ENCODE measurements at regions not wholly inside any gene's neighbourhood (a gene's known extent, or its start where the extent isn't known, plus 50 kb on each side); places are given as distances from the start of the nearest gene placed in this dataset.

- no CpG with 5 or more reads among the region's 2 CpGs for WGBS (ENCODE audit: insufficient coverage)
- no peaks in the 10 kb centered on the region for H3K27me3 ChIP-seq (replicated peaks in 1 of 2; ENCODE audit: control insufficient read depth in 2 of 2, extremely low read depth in 1 of 2, insufficient read depth in 2 of 2, low read length in 1 of 2)
- Mint-ChIP-seq H3K9me3 (peaks cover 8 to 34% (median 27%) of the 10 kb centered on the region in 3 donors), H3K27me3 (no peaks in the 10 kb centered on the region), H3K4me1 (no peaks in the 10 kb centered on the region), H3K27ac (no peak overlapping the region), H3K4me3 (no peak overlapping the region), H3K36me3 (no peaks in the 10 kb centered on the region)
- no peak overlapping the region for H3K4me3 ChIP-seq (ENCODE audit: control insufficient read depth in 1 of 2, extremely low read depth in 1 of 2, low read length in 1 of 2)
- ATAC-seq (replicated peaks in 1 of 4) (no peak), DNase-seq (no peak)
- POLR2A ChIA-PET: no interaction called here
- H3K27ac ChIP-seq (ENCODE audit: low read length): no peak overlapping the region
- peaks cover 2% of the 10 kb centered on the region for H3K9me3 ChIP-seq
- H3K4me1 ChIP-seq (ENCODE audit: control insufficient read depth in 1 of 2, extremely low read depth in 1 of 2, insufficient read depth in 2 of 2, low read length in 2 of 2): no peaks in the 10 kb centered on the region
- CTCF ChIA-PET: no interaction called here
- no peaks in the 10 kb centered on the region for H3K36me3 ChIP-seq (ENCODE audit: control insufficient read depth in 2 of 2, extremely low read depth in 1 of 2, insufficient read depth in 1 of 2, low read length in 1 of 2)
Observed at GRCh38 chr2:80874374-80874773, 569.8 kb upstream of the LRRTM1 start.

- 72% methylated on average over 5 of the region's 7 CpGs for WGBS (ENCODE audit: insufficient coverage)
Observed at GRCh38 chr2:80869858-80870438, 565.4 kb upstream of the LRRTM1 start.

GRCh38 chr2:80863147-80863714 lies 558.7 kb upstream of the LRRTM1 start:
- DNase-seq (no peak), ATAC-seq (replicated peaks in 1 of 4) (no peak)
- H3K27ac Mint-ChIP-seq: no peak overlapping the region
- Histone ChIP-seq H3K36me3 (ENCODE audit: control insufficient read depth in 2 of 2, extremely low read depth in 1 of 2, insufficient read depth in 1 of 2, low read length in 1 of 2) (no peaks in the 10 kb centered on the region), H3K4me1 (ENCODE audit: control insufficient read depth in 1 of 2, extremely low read depth in 1 of 2, insufficient read depth in 2 of 2, low read length in 2 of 2) (no peaks in the 10 kb centered on the region), H3K27me3 (replicated peaks in 1 of 2; ENCODE audit: control insufficient read depth in 2 of 2, extremely low read depth in 1 of 2, insufficient read depth in 2 of 2, low read length in 1 of 2) (no peaks in the 10 kb centered on the region), H3K9me3 (no peaks in the 10 kb centered on the region), H3K4me3 (ENCODE audit: control insufficient read depth in 1 of 2, extremely low read depth in 1 of 2, low read length in 1 of 2) (no peak overlapping the region), H3K27ac (ENCODE audit: low read length) (no peak overlapping the region)
- CTCF ChIA-PET: no interaction called here
- peaks cover 5 to 19% (median 15%) of the 10 kb centered on the region in 3 donors for H3K9me3 Mint-ChIP-seq
- POLR2A ChIA-PET: no interaction called here
- no peaks in the 10 kb centered on the region for H3K27me3 Mint-ChIP-seq
- WGBS (ENCODE audit: insufficient coverage): 65% methylated on average over 4 of the region's 4 CpGs
- no peaks in the 10 kb centered on the region for H3K4me1 Mint-ChIP-seq
- H3K36me3 Mint-ChIP-seq: no peaks in the 10 kb centered on the region
- H3K4me3 Mint-ChIP-seq: no peak overlapping the region

More at GRCh38 chr2:80869858-80870438, 565.4 kb upstream of the LRRTM1 start:
- no peak for DNase-seq
- Mint-ChIP-seq H3K9me3 (peaks cover 11 to 25% (median 15%) of the 10 kb centered on the region in 3 donors), H3K4me1 (no peaks in the 10 kb centered on the region), H3K4me3 (no peak overlapping the region), H3K27me3 (no peaks in the 10 kb centered on the region), H3K27ac (no peak overlapping the region), H3K36me3 (no peaks in the 10 kb centered on the region)
- Histone ChIP-seq H3K27me3 (replicated peaks in 1 of 2; ENCODE audit: control insufficient read depth in 2 of 2, extremely low read depth in 1 of 2, insufficient read depth in 2 of 2, low read length in 1 of 2) (no peaks in the 10 kb centered on the region), H3K4me1 (ENCODE audit: control insufficient read depth in 1 of 2, extremely low read depth in 1 of 2, insufficient read depth in 2 of 2, low read length in 2 of 2) (no peaks in the 10 kb centered on the region), H3K4me3 (ENCODE audit: control insufficient read depth in 1 of 2, extremely low read depth in 1 of 2, low read length in 1 of 2) (no peak overlapping the region), H3K27ac (ENCODE audit: low read length) (no peak overlapping the region), H3K36me3 (ENCODE audit: control insufficient read depth in 2 of 2, extremely low read depth in 1 of 2, insufficient read depth in 1 of 2, low read length in 1 of 2) (no peaks in the 10 kb centered on the region), H3K9me3 (peaks cover 2% of the 10 kb centered on the region)
- ATAC-seq (replicated peaks in 1 of 4): no peak
- CTCF ChIA-PET: no interaction called here
- POLR2A ChIA-PET: no interaction called here

- Mint-ChIP-seq H3K4me1 (no peaks in the 10 kb centered on the region), H3K27ac (no peak overlapping the region), H3K4me3 (no peak overlapping the region), H3K9me3 (peaks cover 7 to 17% (median 11%) of the 10 kb centered on the region in 3 donors), H3K27me3 (no peaks in the 10 kb centered on the region), H3K36me3 (no peaks in the 10 kb centered on the region)
- no peaks in the 10 kb centered on the region for H3K4me1 ChIP-seq (ENCODE audit: control insufficient read depth in 1 of 2, extremely low read depth in 1 of 2, insufficient read depth in 2 of 2, low read length in 2 of 2)
- no peak for DNase-seq
- ChIA-PET CTCF (no interaction called here), POLR2A (no interaction called here)
- WGBS (ENCODE audit: insufficient coverage): no CpG with 5 or more reads among the region's 1 CpG
- no peak overlapping the region for H3K4me3 ChIP-seq (ENCODE audit: control insufficient read depth in 1 of 2, extremely low read depth in 1 of 2, low read length in 1 of 2)
- no peak overlapping the region for H3K27ac ChIP-seq (ENCODE audit: low read length)
- H3K9me3 ChIP-seq: no peaks in the 10 kb centered on the region
- no peaks in the 10 kb centered on the region for H3K36me3 ChIP-seq (ENCODE audit: control insufficient read depth in 2 of 2, extremely low read depth in 1 of 2, insufficient read depth in 1 of 2, low read length in 1 of 2)
- no peaks in the 10 kb centered on the region for H3K27me3 ChIP-seq (replicated peaks in 1 of 2; ENCODE audit: control insufficient read depth in 2 of 2, extremely low read depth in 1 of 2, insufficient read depth in 2 of 2, low read length in 1 of 2)
- ATAC-seq (replicated peaks in 1 of 4): no peak
Observed at GRCh38 chr2:80858965-80859364, 554.4 kb upstream of the LRRTM1 start.

- Histone ChIP-seq H3K27ac (ENCODE audit: low read length) (no peak overlapping the region), H3K4me1 (ENCODE audit: control insufficient read depth in 1 of 2, extremely low read depth in 1 of 2, insufficient read depth in 2 of 2, low read length in 2 of 2) (no peaks in the 10 kb centered on the region), H3K9me3 (no peaks in the 10 kb centered on the region), H3K4me3 (ENCODE audit: control insufficient read depth in 1 of 2, extremely low read depth in 1 of 2, low read length in 1 of 2) (no peak overlapping the region), H3K27me3 (replicated peaks in 1 of 2; ENCODE audit: control insufficient read depth in 2 of 2, extremely low read depth in 1 of 2, insufficient read depth in 2 of 2, low read length in 1 of 2) (no peaks in the 10 kb centered on the region), H3K36me3 (ENCODE audit: control insufficient read depth in 2 of 2, extremely low read depth in 1 of 2, insufficient read depth in 1 of 2, low read length in 1 of 2) (no peaks in the 10 kb centered on the region)
- Mint-ChIP-seq H3K27me3 (no peaks in the 10 kb centered on the region), H3K9me3 (peaks cover 20 to 31% (median 29%) of the 10 kb centered on the region in 3 donors), H3K27ac (no peak overlapping the region), H3K4me3 (no peak overlapping the region), H3K4me1 (no peaks in the 10 kb centered on the region), H3K36me3 (no peaks in the 10 kb centered on the region)
- CTCF ChIA-PET: no interaction called here
- DNase-seq (no peak), ATAC-seq (replicated peaks in 1 of 4) (no peak)
- POLR2A ChIA-PET: no interaction called here
Observed at GRCh38 chr2:80856227-80856626, 551.7 kb upstream of the LRRTM1 start.

- CTCF ChIA-PET: no interaction called here
- H3K9me3 ChIP-seq: no peaks in the 10 kb centered on the region
- H3K36me3 ChIP-seq (ENCODE audit: control insufficient read depth in 2 of 2, extremely low read depth in 1 of 2, insufficient read depth in 1 of 2, low read length in 1 of 2): no peaks in the 10 kb centered on the region
- Mint-ChIP-seq H3K4me3 (no peak overlapping the region), H3K27me3 (no peaks in the 10 kb centered on the region), H3K4me1 (no peaks in the 10 kb centered on the region), H3K36me3 (no peaks in the 10 kb centered on the region), H3K9me3 (peaks cover 26 to 36% (median 33%) of the 10 kb centered on the region in 3 donors), H3K27ac (no peak overlapping the region)
- ATAC-seq (replicated peaks in 1 of 4) (no peak), DNase-seq (no peak)
- no peaks in the 10 kb centered on the region for H3K27me3 ChIP-seq (replicated peaks in 1 of 2; ENCODE audit: control insufficient read depth in 2 of 2, extremely low read depth in 1 of 2, insufficient read depth in 2 of 2, low read length in 1 of 2)
- no CpG with 5 or more reads among the region's 1 CpG for WGBS (ENCODE audit: insufficient coverage)
- no peak overlapping the region for H3K27ac ChIP-seq (ENCODE audit: low read length)
- POLR2A ChIA-PET: no interaction called here
- no peaks in the 10 kb centered on the region for H3K4me1 ChIP-seq (ENCODE audit: control insufficient read depth in 1 of 2, extremely low read depth in 1 of 2, insufficient read depth in 2 of 2, low read length in 2 of 2)
- H3K4me3 ChIP-seq (ENCODE audit: control insufficient read depth in 1 of 2, extremely low read depth in 1 of 2, low read length in 1 of 2): no peak overlapping the region
Observed at GRCh38 chr2:80854831-80855230, 550.3 kb upstream of the LRRTM1 start.

- POLR2A ChIA-PET: no interaction called here
- Mint-ChIP-seq H3K27me3 (no peaks in the 10 kb centered on the region), H3K9me3 (peaks cover 30 to 45% (median 32%) of the 10 kb centered on the region in 3 donors), H3K27ac (no peak overlapping the region), H3K36me3 (no peaks in the 10 kb centered on the region), H3K4me3 (no peak overlapping the region), H3K4me1 (no peaks in the 10 kb centered on the region)
- Histone ChIP-seq H3K27me3 (replicated peaks in 1 of 2; ENCODE audit: control insufficient read depth in 2 of 2, extremely low read depth in 1 of 2, insufficient read depth in 2 of 2, low read length in 1 of 2) (no peaks in the 10 kb centered on the region), H3K27ac (ENCODE audit: low read length) (no peak overlapping the region), H3K4me1 (ENCODE audit: control insufficient read depth in 1 of 2, extremely low read depth in 1 of 2, insufficient read depth in 2 of 2, low read length in 2 of 2) (no peaks in the 10 kb centered on the region), H3K36me3 (ENCODE audit: control insufficient read depth in 2 of 2, extremely low read depth in 1 of 2, insufficient read depth in 1 of 2, low read length in 1 of 2) (no peaks in the 10 kb centered on the region), H3K9me3 (no peaks in the 10 kb centered on the region), H3K4me3 (ENCODE audit: control insufficient read depth in 1 of 2, extremely low read depth in 1 of 2, low read length in 1 of 2) (no peak overlapping the region)
- no peak for DNase-seq
- CTCF ChIA-PET: no interaction called here
- WGBS (ENCODE audit: insufficient coverage): 17% methylated on average over 1 of the region's 2 CpGs
- no peak for ATAC-seq (replicated peaks in 1 of 4)
Observed at GRCh38 chr2:80852808-80853139, 548.2 kb upstream of the LRRTM1 start.
